K562 (cell line): ENCODE measurements at regions not wholly inside any gene's neighbourhood (a gene's known extent, or its start where the extent isn't known, plus 50 kb on each side); places are given as distances from the start of the nearest gene placed in this dataset.

Experiments
- ATAC-seq: fragments of 200-7000 bp; cut with Tn5 transposase; 3 replicates; pipeline ENCODE4 v1.9.1; 2020; ENCODE audit warnings: moderate library complexity
- BruUV-seq: library from RNA; stranded (reverse); fragments of 400-500 nt; replicated peaks from 2 replicates; lab custom pipeline; 2021; lab: Mats Ljungman, UMichigan
- CTCF ChIA-PET: fragments of 300-600 bp; formaldehyde crosslinking; extraction: SDS; loops from one replicate; lab custom pipeline; 2021; ENCODE audit warnings: low intra/inter-chr PET ratio; lab: Yijun Ruan, JAX
- POLR2A ChIA-PET: fragments of 300-600, 350-650 bp; sonication (Branson Sonifier 250); formaldehyde crosslinking; extraction: SDS; loops from one replicate; lab custom pipeline; 2021; ENCODE audit warnings: antibody characterized with exemption, inconsistent platforms; lab: Yijun Ruan, JAX
- DNase-seq, 4 experiments: peaks; one replicate each; pipeline versions ENCODE4 v3.0.0 to v3.0.0-alpha.2; 2011 to 2018; ENCODE audit warnings: low spot score in 3 of 4, mixed read lengths in 3 of 4; ENCODE audit errors: extremely low read depth in 1 of 4
- FAIRE-seq: peaks from 2 replicates; lab custom pipeline; 2011; peaks lifted over from hg19 to GRCh38; lab: Jason Lieb, UNC
- H2AFZ ChIP-seq: 2 replicates; pipeline ENCODE4 v1.6.0; 2011; ENCODE audit warnings: low read depth, low read length, control low read depth, inconsistent platforms
- H3K27ac ChIP-seq: fragments of 200-600 bp; 3 replicates; pipeline ENCODE4 v1.8.0; 2011; ENCODE audit warnings: low read depth, mild to moderate bottlenecking, control low read depth, inconsistent platforms, low read length, moderate library complexity, mixed read lengths; ENCODE audit errors: extremely low read depth
- H3K27me3 ChIP-seq, 2 experiments: fragments of 300-600 bp in 1 of 2; 2 replicates in 1 of 2; 3 replicates in 1 of 2; pipeline versions ENCODE4 v1.6.0 to v1.8.0; 2011; ENCODE audit warnings: inconsistent platforms in 2 of 2, low read length in 2 of 2, mild to moderate bottlenecking in 1 of 2, mixed read lengths in 1 of 2, moderate library complexity in 1 of 2; ENCODE audit not compliant: control insufficient read depth in 2 of 2, insufficient read depth in 2 of 2
- H3K36me3 ChIP-seq: fragments of 300-600 bp; 3 replicates; pipeline ENCODE4 v1.8.0; 2011; ENCODE audit warnings: mild to moderate bottlenecking, low read length, inconsistent platforms; ENCODE audit not compliant: control insufficient read depth, insufficient read depth
- H3K4me1 ChIP-seq, 2 experiments: fragments of 200-600 bp in 1 of 2; replicated peaks in 1 of 2; 2 replicates in 1 of 2; 3 replicates in 1 of 2; pipeline versions ENCODE4 v1.5.1 to v1.8.0; 2011; ENCODE audit warnings: inconsistent platforms in 2 of 2, low read length in 2 of 2, mild to moderate bottlenecking in 1 of 2, mixed read lengths in 1 of 2, moderate library complexity in 1 of 2; ENCODE audit not compliant: control insufficient read depth in 2 of 2, insufficient read depth in 2 of 2
- H3K4me2 ChIP-seq: 2 replicates; pipeline ENCODE4 v1.6.1; 2011; ENCODE audit warnings: low read length, control low read depth, inconsistent platforms, mixed read lengths; ENCODE audit not compliant: insufficient read depth
- H3K4me3 ChIP-seq: fragments of 200-600 bp; sonication (generic), shearing (Covaris generic); 2 replicates; pipeline ENCODE4 v1.5.1; 2016; ENCODE audit warnings: control low read depth, inconsistent platforms
- H3K79me2 ChIP-seq: fragments of 200-600 bp; 3 replicates; pipeline ENCODE4 v1.8.0; 2011; ENCODE audit warnings: low read length, inconsistent platforms; ENCODE audit not compliant: control insufficient read depth, insufficient read depth
- H3K9ac ChIP-seq, 2 experiments: 2 replicates each; pipeline versions ENCODE4 v1.6.0 to v1.6.1; 2011; ENCODE audit warnings: low read depth in 2 of 2, low read length in 2 of 2, control low read depth in 1 of 2, inconsistent platforms in 1 of 2, mild to moderate bottlenecking in 1 of 2, mixed read lengths in 1 of 2; ENCODE audit not compliant: insufficient read depth in 1 of 2
- H3K9me1 ChIP-seq: one replicate; pipeline ENCODE4 v1.6.0; 2011; ENCODE audit warnings: inconsistent platforms, mild to moderate bottlenecking, low read length, moderate library complexity; ENCODE audit not compliant: control insufficient read depth, insufficient read depth
- H3K9me3 ChIP-seq: replicated peaks from 2 replicates; pipeline ENCODE4 v1.5.1; 2011; ENCODE audit warnings: low read depth, low read length, inconsistent platforms; ENCODE audit not compliant: control insufficient read depth, insufficient read depth
- H4K20me1 ChIP-seq: replicated peaks from 2 replicates; pipeline ENCODE4 v1.6.1; 2011; ENCODE audit warnings: low read length, inconsistent platforms, mixed read lengths; ENCODE audit not compliant: control insufficient read depth, insufficient read depth
- HSF4 ChIP-seq: fragments of 250-450 bp; sonication (Bioruptor Pico); IDR thresholded peaks from 2 replicates; pipeline ENCODE4 v2.1.2; 2022; ENCODE audit warnings: mild to moderate bottlenecking, moderate library complexity, borderline replicate concordance
- KHSRP ChIP-seq: fragments of 450-650 bp; IDR thresholded peaks from 2 replicates; pipeline ENCODE4 v1.6.1; 2017
- MAZ ChIP-seq, 2 experiments: fragments of 450-650 bp in 1 of 2; sonication (generic) in 1 of 2; formaldehyde crosslinking; IDR thresholded peaks in 1 of 2; conservative IDR thresholded peaks in 1 of 2; 2 replicates each; pipeline versions ENCODE4 v1.4.0 to v1.5.0; 2020; ENCODE audit warnings: mild to moderate bottlenecking in 1 of 2, missing genetic modification reagents in 1 of 2
- MLLT1 ChIP-seq, 2 experiments: fragments of 450-650 bp; IDR thresholded peaks; 2 replicates each; pipeline ENCODE4 v1.6.1; 2016
- SMARCA5 ChIP-seq: fragments of 450-650 bp; IDR thresholded peaks from 2 replicates; pipeline ENCODE4 v1.6.1; 2016
- TCF15 ChIP-seq: fragments of 250-450 bp; sonication (Bioruptor Pico); IDR thresholded peaks from 2 replicates; pipeline ENCODE4 v1.8.0; 2022; ENCODE audit warnings: moderate library complexity, mild to moderate bottlenecking, inconsistent platforms
- ZNF57 ChIP-seq: fragments of 450-650 bp; formaldehyde crosslinking; IDR thresholded peaks from 2 replicates; pipeline ENCODE4 v1.4.0; 2020; ENCODE audit warnings: mild to moderate bottlenecking, moderate library complexity
- WGBS: fragments of 100-300 bp; shearing (Covaris generic); methylation state at CpG from one replicate; pipeline ENCODE4 v1.1.6; 2016; ENCODE audit warnings: low coverage, mixed read lengths; ENCODE audit not compliant: insufficient coverage; ENCODE audit errors: missing lambda C conversion rate; 5-methylcytosine and 5-hydroxymethylcytosine counted together
- in situ Hi-C: fragments of 300-500 bp; cut with MboI; formaldehyde crosslinking; loops from 4 replicates; pipeline ENCODE4 v1.15.0; 2018; ENCODE audit warnings: inconsistent platforms, mixed read lengths
- intact Hi-C: fragments of 100-400 bp; cut with micrococcal nuclease; formaldehyde crosslinking; loops from 2 replicates; pipeline ENCODE4 v1.14.2; 2022

- FAIRE-seq (no peak), DNase-seq (no peak), ATAC-seq (no peak)
- Histone ChIP-seq H3K79me2 (no peaks in the 10 kb centered on the region), H3K4me2 (no peak overlapping the region), H3K9ac (no peak overlapping the region), H3K9me3 (no peaks in the 10 kb centered on the region), H3K27ac (no peak overlapping the region), H2AFZ (no peak overlapping the region), H3K4me1 (no peaks in the 10 kb centered on the region), H4K20me1 (no peaks in the 10 kb centered on the region), H3K4me3 (no peak overlapping the region), H3K9me1 (no peaks in the 10 kb centered on the region), H3K36me3 (no peaks in the 10 kb centered on the region), H3K27me3 (peaks cover 0 to 11% of the 10 kb centered on the region in 2 experiments; a peak in 1 of 5 replicates)
- intact Hi-C loops, result no loop called here
- no TSS peak for BruUV-seq
- 0% methylated on average over 4 of the region's 4 CpGs for WGBS
- in situ Hi-C loops, result no loop called here
- TF ChIP-seq HSF4 (no peak), ZNF57 (CRISPR knock-in tag) (no peak), MAZ (CRISPR knock-in tag; conservative IDR thresholded peaks at IDR 0.05 in 1 of 2, IDR thresholded peaks at IDR 0.05 in 1 of 2) (no peak), KHSRP (no peak), MLLT1 (IDR thresholded peaks at IDR 0.05) (no peak), TCF15 (no peak), SMARCA5 (no peak)
- POLR2A ChIA-PET, result interaction anchor here (0.6 kb wide), 1 partner anchor 36 kb away, joined by 3 read pairs; no protein-coding TSS in a partner anchor
- CTCF ChIA-PET, result no interaction called here
Observed at GRCh38 chr10:44069573-44069972, 315.3 kb downstream of the CXCL12 start.
